KMS-11 (cell line): ENCODE measurements at regions not wholly inside any gene's neighbourhood (a gene's known extent, or its start where the extent isn't known, plus 50 kb on each side); places are given as distances from the start of the nearest gene placed in this dataset.

Experiments used
- H2AFZ ChIP-seq: fragments of 200-600 bp; sonication (generic); 2 replicates; pipeline ENCODE4 v1.6.1; 2016; ENCODE audit warnings: antibody characterized with exemption, mixed run types, low read depth
- H3K27ac ChIP-seq: fragments of 200-600 bp; sonication (generic); 2 replicates; pipeline ENCODE4 v1.6.1; 2016; ENCODE audit warnings: mild to moderate bottlenecking, mixed run types
- H3K27me3 ChIP-seq: fragments of 200-600 bp; sonication (generic); 2 replicates; pipeline ENCODE4 v1.6.1; 2017; ENCODE audit warnings: mild to moderate bottlenecking, low read depth, mixed run types, moderate library complexity; ENCODE audit not compliant: insufficient read depth
- H3K36me3 ChIP-seq: fragments of 200-600 bp; sonication (generic); 2 replicates; pipeline ENCODE4 v1.6.1; 2017; ENCODE audit warnings: mild to moderate bottlenecking, mixed run types; ENCODE audit not compliant: insufficient read depth
- H3K4me1 ChIP-seq: fragments of 200-600 bp; sonication (generic); 2 replicates; pipeline ENCODE4 v1.6.1; 2016; ENCODE audit warnings: mild to moderate bottlenecking, low read depth, mixed run types; ENCODE audit not compliant: poor library complexity, severe bottlenecking
- H3K4me2 ChIP-seq: fragments of 200-600 bp; sonication (generic); 2 replicates; pipeline ENCODE4 v1.7.0; 2016; ENCODE audit warnings: mild to moderate bottlenecking, mixed run types
- H3K4me3 ChIP-seq: fragments of 200-600 bp; sonication (generic); IDR thresholded peaks from 2 replicates; pipeline ENCODE4 v1.6.1; 2017; ENCODE audit warnings: low read depth, low read length, mixed read lengths; ENCODE audit not compliant: insufficient read depth
- H3K79me2 ChIP-seq: fragments of 200-600 bp; sonication (generic); 2 replicates; pipeline ENCODE4 v1.6.1; 2016; ENCODE audit warnings: low read depth, mixed run types; ENCODE audit not compliant: insufficient read depth
- H3K9ac ChIP-seq: fragments of 200-600 bp; sonication (generic); 2 replicates; pipeline ENCODE4 v1.6.1; 2016; ENCODE audit warnings: mild to moderate bottlenecking, mixed run types
- H4K20me1 ChIP-seq: fragments of 200-600 bp; sonication (generic); 2 replicates; pipeline ENCODE4 v1.6.1; 2016; ENCODE audit warnings: mild to moderate bottlenecking, mixed run types; ENCODE audit not compliant: insufficient read depth
- CTCF ChIP-seq: fragments of 200-600 bp; sonication (generic); conservative IDR thresholded peaks from 2 replicates; pipeline ENCODE4 v1.6.1; 2017; ENCODE audit warnings: low read depth, mild to moderate bottlenecking, antibody characterized with exemption, low read length, moderate library complexity, mixed read lengths

GRCh38 chr2:226659410-226659809 is 140.2 kb downstream of the IRS1 start:
- Histone ChIP-seq H3K27me3 (no peaks in the 10 kb centered on the region), H3K4me2 (no peak overlapping the region), H3K79me2 (no peaks in the 10 kb centered on the region), H3K4me3 (no peak overlapping the region), H3K9ac (no peak overlapping the region), H3K27ac (no peak overlapping the region), H3K36me3 (no peaks in the 10 kb centered on the region), H4K20me1 (no peaks in the 10 kb centered on the region), H2AFZ (no peak overlapping the region), H3K4me1 (no peaks in the 10 kb centered on the region)
- no peak for TF ChIP-seq CTCF

- no peak overlapping the region for H3K4me2 ChIP-seq
- no peaks in the 10 kb centered on the region for H3K4me1 ChIP-seq
- no peak overlapping the region for H3K27ac ChIP-seq
- no peaks in the 10 kb centered on the region for H3K36me3 ChIP-seq
- no peak for TF ChIP-seq CTCF
- H3K79me2 ChIP-seq = no peaks in the 10 kb centered on the region
- H4K20me1 ChIP-seq = no peaks in the 10 kb centered on the region
- no peak overlapping the region for H3K4me3 ChIP-seq
- no peak overlapping the region for H3K9ac ChIP-seq
- no peaks in the 10 kb centered on the region for H3K27me3 ChIP-seq
- H2AFZ ChIP-seq = no peak overlapping the region
Observed at GRCh38 chr2:226658555-226658954, 141.1 kb downstream of the IRS1 start.

- no peak overlapping the region for H3K4me2 ChIP-seq
- no peak overlapping the region for H3K4me3 ChIP-seq
- H2AFZ ChIP-seq = no peak overlapping the region
- no peaks in the 10 kb centered on the region for H3K79me2 ChIP-seq
- no peaks in the 10 kb centered on the region for H3K36me3 ChIP-seq
- H4K20me1 ChIP-seq = no peaks in the 10 kb centered on the region
- H3K27me3 ChIP-seq = no peaks in the 10 kb centered on the region
- no peak overlapping the region for H3K27ac ChIP-seq
- no peaks in the 10 kb centered on the region for H3K4me1 ChIP-seq
- no peak overlapping the region for H3K9ac ChIP-seq
- no peak for TF ChIP-seq CTCF
Observed at GRCh38 chr2:226657340-226658053, 142.1 kb downstream of the IRS1 start.

GRCh38 chr2:226656367-226656766 is 143.3 kb downstream of the IRS1 start:
- no peak overlapping the region for H3K9ac ChIP-seq
- no peak overlapping the region for H2AFZ ChIP-seq
- H4K20me1 ChIP-seq = no peaks in the 10 kb centered on the region
- no peak overlapping the region for H3K4me3 ChIP-seq
- no peak overlapping the region for H3K27ac ChIP-seq
- no peaks in the 10 kb centered on the region for H3K36me3 ChIP-seq
- H3K4me1 ChIP-seq = no peaks in the 10 kb centered on the region
- no peaks in the 10 kb centered on the region for H3K79me2 ChIP-seq
- no peak for TF ChIP-seq CTCF
- no peak overlapping the region for H3K4me2 ChIP-seq
- no peaks in the 10 kb centered on the region for H3K27me3 ChIP-seq
